Mononuclear cell (primary cell): ENCODE measurements at regions not wholly inside any gene's neighbourhood (a gene's known extent, or its start where the extent isn't known, plus 50 kb on each side); places are given as distances from the start of the nearest gene placed in this dataset.
"Not testable (repeated sequence)": the region's sequence is repeated elsewhere in the genome, so short reads cannot be mapped to it uniquely, and the experiment has no call there.

Experiments used
- H3K27me3 ChIP-seq: 2 replicates; pipeline ENCODE4 v1.6.0; 2011; ENCODE audit warnings: low read length, control low read depth; ENCODE audit not compliant: insufficient read depth
- H3K4me1 ChIP-seq: 2 replicates; pipeline ENCODE4 v1.5.1; 2011; ENCODE audit warnings: mild to moderate bottlenecking, low read length, control low read depth; ENCODE audit not compliant: insufficient read depth
- H3K4me3 ChIP-seq: 2 replicates; pipeline ENCODE4 v1.5.1; 2011; ENCODE audit warnings: mild to moderate bottlenecking, low read length, moderate library complexity
- H3K9me3 ChIP-seq: 2 replicates; pipeline ENCODE4 v1.5.1; 2011; ENCODE audit warnings: low read depth, mild to moderate bottlenecking, control low read depth, low read length

DNA sequence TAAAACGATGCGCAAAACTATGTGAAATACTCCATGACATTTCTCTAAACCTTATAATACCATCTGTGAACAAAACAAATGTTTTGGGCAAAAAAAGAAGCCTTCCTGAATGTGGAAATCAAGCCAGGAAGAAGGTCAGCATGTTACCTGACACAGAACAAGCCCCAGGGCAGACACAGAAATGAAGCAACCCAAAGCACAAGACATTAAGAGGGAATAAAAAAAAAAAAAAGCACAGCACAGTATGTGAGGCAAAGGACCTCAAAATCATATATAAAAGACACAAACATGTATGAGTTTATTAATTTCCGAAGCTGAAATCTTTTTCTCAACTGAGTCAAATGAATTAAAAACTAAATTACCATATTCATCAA, 161.8 kb downstream of the SKIDA1 start:
- Histone ChIP-seq H3K4me1 (no peaks in the 10 kb centered on the region), H3K4me3 (no peak overlapping the region), H3K27me3 (no peaks in the 10 kb centered on the region), H3K9me3 (no peaks in the 10 kb centered on the region)

- Histone ChIP-seq H3K27me3 (no peaks in the 10 kb centered on the region), H3K4me3 (no peak overlapping the region), H3K9me3 (no peaks in the 10 kb centered on the region), H3K4me1 (no peaks in the 10 kb centered on the region)
Observed at GRCh38 chr10:21363092-21363730, 162.3 kb downstream of the SKIDA1 start.

DNA sequence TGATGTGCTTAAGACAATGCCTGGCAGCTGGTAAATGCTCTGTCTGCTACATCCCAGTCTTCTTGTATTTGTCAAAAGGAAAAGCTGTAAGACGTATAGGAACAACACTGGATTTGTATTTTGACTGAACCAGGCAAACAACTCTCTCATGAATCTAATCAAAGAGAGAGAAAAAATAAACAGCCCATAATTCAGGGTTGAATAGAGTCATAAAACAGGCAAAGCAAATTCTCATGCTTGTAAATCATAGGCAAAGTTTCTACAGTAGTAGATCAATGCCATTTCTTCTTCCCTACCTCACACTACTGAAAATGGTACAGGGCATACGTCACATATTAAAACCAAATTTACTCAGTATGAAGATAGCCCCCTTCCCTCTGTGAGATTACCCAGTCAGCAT, 166.3 kb downstream of the SKIDA1 start:
- H3K4me1 ChIP-seq = no peaks in the 10 kb centered on the region
- H3K27me3 ChIP-seq = no peaks in the 10 kb centered on the region
- H3K9me3 ChIP-seq = no peaks in the 10 kb centered on the region
- H3K4me3 ChIP-seq = no peak overlapping the region

DNA sequence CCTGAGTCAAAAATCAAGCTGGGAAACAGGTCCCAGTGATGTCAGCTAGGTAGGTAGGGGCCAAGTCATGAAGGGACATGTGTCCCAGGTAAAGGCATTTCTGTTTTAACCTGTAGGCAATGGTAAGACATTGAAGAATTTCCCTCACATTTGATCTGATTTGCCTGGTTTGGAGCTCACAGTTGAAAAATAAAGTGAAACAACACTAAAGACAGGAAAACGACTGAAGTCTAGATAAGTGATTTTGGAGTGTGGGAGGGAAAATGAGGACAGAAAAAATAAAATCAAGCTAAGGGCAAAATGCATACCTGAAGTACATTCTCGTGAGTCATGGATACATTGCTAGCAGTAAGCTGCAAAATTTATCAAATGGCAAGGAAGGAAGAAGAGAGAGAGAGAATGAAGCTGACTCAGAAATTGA, 169.9 kb downstream of the SKIDA1 start:
- no peaks in the 10 kb centered on the region for H3K4me1 ChIP-seq
- no peaks in the 10 kb centered on the region for H3K27me3 ChIP-seq
- H3K9me3 ChIP-seq = no peaks in the 10 kb centered on the region
- H3K4me3 ChIP-seq = no peak overlapping the region

DNA sequence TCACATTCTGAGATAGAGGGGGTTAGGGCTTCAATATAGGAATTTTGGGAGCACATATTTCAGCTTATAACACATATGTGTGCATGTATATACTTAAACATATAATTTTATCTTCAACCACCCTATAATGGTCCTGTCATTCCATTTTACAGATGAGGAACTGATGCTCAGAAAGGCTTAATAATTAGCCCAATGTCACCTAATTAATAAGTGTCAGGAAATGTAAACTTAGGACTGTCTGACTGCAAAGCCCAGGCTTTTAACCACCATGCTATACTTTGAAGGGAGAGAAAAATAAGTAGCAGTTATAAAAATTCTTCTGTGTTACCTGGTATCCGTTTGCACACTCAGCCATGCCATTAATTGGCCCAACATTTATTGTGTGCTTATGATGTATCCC, 172.6 kb downstream of the SKIDA1 start:
- Histone ChIP-seq H3K4me3 (no peak overlapping the region), H3K4me1 (no peaks in the 10 kb centered on the region), H3K9me3 (no peaks in the 10 kb centered on the region), H3K27me3 (no peaks in the 10 kb centered on the region)

GRCh38 chr10:21351594-21351993, 173.9 kb downstream of the SKIDA1 start:
- not testable (repeated sequence) for H3K4me1 ChIP-seq, H3K4me3 ChIP-seq, H3K9me3 ChIP-seq, H3K27me3 ChIP-seq

- Histone ChIP-seq H3K9me3 (no peaks in the 10 kb centered on the region), H3K4me1 (no peaks in the 10 kb centered on the region), H3K4me3 (no peak overlapping the region), H3K27me3 (no peaks in the 10 kb centered on the region)
Observed at GRCh38 chr10:21349912-21350286, 175.6 kb downstream of the SKIDA1 start.

GRCh38 chr10:21347785-21348170, 177.7 kb downstream of the SKIDA1 start:
- no peaks in the 10 kb centered on the region for H3K27me3 ChIP-seq
- H3K9me3 ChIP-seq = no peaks in the 10 kb centered on the region
- no peak overlapping the region for H3K4me3 ChIP-seq
- no peaks in the 10 kb centered on the region for H3K4me1 ChIP-seq

- Histone ChIP-seq H3K4me1 (no peaks in the 10 kb centered on the region), H3K27me3 (no peaks in the 10 kb centered on the region), H3K9me3 (no peaks in the 10 kb centered on the region), H3K4me3 (no peak overlapping the region)
Observed at GRCh38 chr10:21347043-21347784, 178.3 kb downstream of the SKIDA1 start.

GRCh38 chr10:21343087-21343486, 182.4 kb downstream of the SKIDA1 start:
- Histone ChIP-seq H3K27me3 (no peaks in the 10 kb centered on the region), H3K4me1 (no peaks in the 10 kb centered on the region), H3K9me3 (no peaks in the 10 kb centered on the region), H3K4me3 (no peak overlapping the region)

DNA sequence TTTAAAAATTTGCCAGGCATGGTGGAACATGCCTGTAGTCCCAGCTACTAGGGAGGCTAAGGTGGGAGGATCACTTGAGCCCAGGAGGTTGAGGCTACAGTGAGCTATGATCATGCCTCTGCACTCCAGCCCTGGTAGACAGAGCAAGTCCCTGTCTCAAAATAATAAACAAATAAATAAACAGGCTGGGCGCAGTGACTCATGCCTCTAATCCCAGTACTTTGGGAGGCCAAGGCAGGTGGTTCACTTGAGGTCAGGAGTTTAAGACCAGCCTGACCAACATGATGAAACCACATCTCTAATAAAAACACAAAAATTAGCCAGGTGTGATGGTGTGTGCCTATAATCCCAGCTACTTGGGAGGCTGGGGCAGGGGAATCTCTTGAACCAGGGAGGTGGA, 183.0 kb downstream of the SKIDA1 start:
- not testable (repeated sequence) for H3K4me3 ChIP-seq, H3K9me3 ChIP-seq, H3K4me1 ChIP-seq, H3K27me3 ChIP-seq

- no peaks in the 10 kb centered on the region for H3K4me1 ChIP-seq
- H3K9me3 ChIP-seq = no peaks in the 10 kb centered on the region
- no peaks in the 10 kb centered on the region for H3K27me3 ChIP-seq
- no peak overlapping the region for H3K4me3 ChIP-seq
Observed at GRCh38 chr10:21340331-21340730, 185.2 kb downstream of the SKIDA1 start.

DNA sequence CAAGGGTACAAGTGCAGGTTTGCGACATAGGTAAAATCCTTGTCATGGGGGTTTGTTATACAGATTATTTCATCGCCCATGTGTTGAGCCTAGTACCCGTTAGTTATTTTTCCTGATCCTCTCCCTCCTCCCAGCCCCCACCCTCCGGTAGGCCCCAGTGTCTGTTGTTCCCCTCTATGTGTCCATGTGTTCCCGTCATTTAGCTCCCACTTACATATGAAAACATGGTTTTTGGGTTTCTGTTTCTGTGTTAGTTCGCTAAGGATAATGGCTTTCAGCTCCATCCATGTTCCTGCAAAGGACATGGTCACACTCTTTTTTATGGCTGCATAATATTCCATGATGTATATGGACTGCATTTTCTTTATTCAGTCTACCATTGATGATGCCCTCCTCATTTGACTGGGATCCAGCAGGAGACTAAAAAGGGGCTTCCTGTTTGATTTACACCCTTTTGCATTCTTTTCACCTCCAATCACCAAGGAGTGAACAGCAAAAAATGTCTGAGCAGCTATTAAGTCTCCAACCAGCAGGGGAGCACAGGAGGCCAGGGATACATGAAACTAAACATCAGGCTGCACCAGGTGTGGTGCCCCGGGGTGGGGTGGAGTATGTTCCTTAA, 188.2 kb downstream of the SKIDA1 start:
- Histone ChIP-seq H3K27me3 (no peaks in the 10 kb centered on the region), H3K9me3 (no peaks in the 10 kb centered on the region), H3K4me1 (no peaks in the 10 kb centered on the region), H3K4me3 (no peak overlapping the region)

DNA sequence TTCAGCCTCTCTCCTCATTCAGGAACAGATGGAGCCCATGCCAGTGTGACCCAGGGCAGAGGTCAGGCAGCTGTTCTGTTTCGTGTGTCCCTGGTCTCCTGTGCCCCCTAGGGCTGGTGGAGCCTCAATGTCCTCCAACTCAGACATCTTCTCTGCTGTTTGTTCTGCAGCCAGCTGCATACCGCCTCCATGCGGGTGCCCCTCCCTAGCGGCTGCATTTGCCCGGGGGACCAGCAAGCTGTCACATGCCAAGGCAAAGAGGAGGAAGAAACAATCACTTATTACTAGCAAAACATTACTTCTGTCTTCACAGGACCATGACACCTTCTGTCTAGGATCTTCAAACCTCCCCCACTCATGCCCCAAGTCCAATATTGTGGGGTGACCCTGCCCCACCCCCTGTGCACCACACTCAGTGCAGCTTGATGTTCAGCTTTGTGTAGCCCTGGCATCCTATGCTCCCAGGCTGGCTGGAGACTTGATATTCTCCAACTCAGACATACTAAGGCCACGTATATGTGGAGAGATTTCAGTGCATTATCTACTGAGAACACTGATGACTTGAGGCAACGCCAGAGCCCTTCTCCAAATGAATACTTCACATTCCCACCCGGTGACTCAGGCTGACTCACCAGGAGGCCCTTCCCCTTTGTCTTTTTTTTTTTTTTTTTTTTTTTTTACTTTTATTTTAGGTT, 188.9 kb downstream of the SKIDA1 start:
- Histone ChIP-seq H3K27me3 (no peaks in the 10 kb centered on the region), H3K4me3 (no peak overlapping the region), H3K9me3 (no peaks in the 10 kb centered on the region), H3K4me1 (no peaks in the 10 kb centered on the region)

DNA sequence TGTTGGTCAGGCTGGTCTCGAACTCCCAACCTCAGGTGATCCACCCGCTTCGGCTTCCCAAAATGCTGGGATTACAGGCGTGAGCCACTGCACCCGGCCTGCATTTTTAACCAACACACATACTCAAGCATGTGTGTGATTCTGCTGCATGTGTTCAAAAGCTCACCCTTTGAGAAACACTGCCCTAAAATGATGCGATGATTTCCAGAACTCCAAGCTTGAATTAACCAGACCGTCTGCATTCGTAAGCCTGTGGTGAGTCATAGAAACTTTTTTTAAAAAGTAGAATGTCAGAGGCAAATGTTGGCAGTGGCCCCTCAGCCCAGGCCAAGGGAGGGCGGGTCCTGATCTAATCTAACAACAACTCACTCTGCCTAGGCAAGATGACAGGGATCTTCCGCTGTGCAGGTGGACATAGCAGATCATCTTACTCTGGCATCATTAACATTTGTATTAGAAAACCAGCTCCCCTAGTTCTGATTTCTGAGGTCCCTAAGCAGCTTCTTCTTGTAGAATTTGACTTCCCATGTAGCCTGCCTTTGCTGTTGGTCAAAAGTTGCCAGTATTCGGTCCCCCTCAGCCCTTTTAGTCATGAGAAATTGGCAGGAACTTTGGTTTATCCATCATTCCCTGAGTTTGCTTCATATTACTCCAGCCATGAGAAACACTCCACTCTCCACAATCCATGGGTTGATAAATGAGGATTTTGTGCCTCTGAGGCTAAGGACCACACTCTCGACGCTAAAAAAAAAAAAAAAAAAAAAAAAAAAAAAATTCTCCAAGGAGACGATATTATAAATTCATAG, 190.4 kb downstream of the SKIDA1 start:
- Histone ChIP-seq H3K4me3 (no peak overlapping the region), H3K4me1 (no peaks in the 10 kb centered on the region), H3K9me3 (no peaks in the 10 kb centered on the region), H3K27me3 (no peaks in the 10 kb centered on the region)
